Fibroblast of lung (primary cell): ENCODE measurements at regions not wholly inside any gene's neighbourhood (a gene's known extent, or its start where the extent isn't known, plus 50 kb on each side); places are given as distances from the start of the nearest gene placed in this dataset.

ENCODE experiments used
- DNase-seq, 2 donors: peaks; one replicate each; pipeline versions ENCODE4 v3.0.0 to v3.0.0-alpha.2; 2010; ENCODE audit warnings: low read depth in 2 of 2
- H2AFZ ChIP-seq: 2 replicates; pipeline ENCODE4 v1.5.1; 2012; ENCODE audit warnings: low read length, control low read depth, inconsistent platforms
- H3K27ac ChIP-seq: 2 replicates; pipeline ENCODE4 v1.5.1; 2011; ENCODE audit warnings: low read length, control low read depth; ENCODE audit not compliant: insufficient read depth
- H3K27me3 ChIP-seq: 2 replicates; pipeline ENCODE4 v1.5.1; 2011; ENCODE audit warnings: mild to moderate bottlenecking, low read length; ENCODE audit not compliant: control insufficient read depth, insufficient read depth
- H3K36me3 ChIP-seq: 2 replicates; pipeline ENCODE4 v1.5.1; 2011; ENCODE audit warnings: low read length; ENCODE audit not compliant: control insufficient read depth, insufficient read depth
- H3K4me1 ChIP-seq: 2 replicates; pipeline ENCODE4 v1.5.1; 2011; ENCODE audit warnings: low read length; ENCODE audit not compliant: control insufficient read depth, insufficient read depth; ENCODE audit errors: extremely low read depth
- H3K4me2 ChIP-seq: 2 replicates; pipeline ENCODE4 v1.5.1; 2011; ENCODE audit warnings: low read length, control low read depth; ENCODE audit not compliant: insufficient read depth; ENCODE audit errors: extremely low read depth
- H3K4me3 ChIP-seq, 4 experiments: fragments of 200-600 bp in 1 of 4; sonication (generic) in 1 of 4; replicated peaks in 1 of 4; 2 replicates each; pipeline ENCODE4 v1.5.1; 2011 to 2016; ENCODE audit warnings: low read length in 4 of 4, low read depth in 3 of 4, mild to moderate bottlenecking in 3 of 4, control low read depth in 2 of 4, inconsistent platforms in 1 of 4, mixed read lengths in 1 of 4; ENCODE audit not compliant: insufficient read depth in 1 of 4; ENCODE audit errors: control extremely low read depth in 1 of 4
- H3K79me2 ChIP-seq: 2 replicates; pipeline ENCODE4 v1.5.1; 2012; ENCODE audit warnings: mild to moderate bottlenecking, low read length, inconsistent platforms; ENCODE audit not compliant: control insufficient read depth, insufficient read depth
- H3K9ac ChIP-seq: 2 replicates; pipeline ENCODE4 v1.5.1; 2011; ENCODE audit warnings: mild to moderate bottlenecking, low read length, control low read depth; ENCODE audit not compliant: insufficient read depth
- H3K9me3 ChIP-seq: 2 replicates; pipeline ENCODE4 v1.5.1; 2012; ENCODE audit warnings: low read depth, low read length; ENCODE audit not compliant: control insufficient read depth, insufficient read depth
- H4K20me1 ChIP-seq: 2 replicates; pipeline ENCODE4 v1.5.1; 2011; ENCODE audit warnings: low read length; ENCODE audit not compliant: control insufficient read depth, insufficient read depth; ENCODE audit errors: extremely low read depth
- CTCF ChIP-seq, 2 donors: IDR thresholded peaks in 1 of 2; conservative IDR thresholded peaks in 1 of 2; 1 replicate in 1 of 2; 2 replicates in 1 of 2; pipeline ENCODE4 v1.5.1; 2011 to 2012; ENCODE audit warnings: low read length in 2 of 2, control low read depth in 1 of 2, inconsistent platforms in 1 of 2, low read depth in 1 of 2, mild to moderate bottlenecking in 1 of 2
- EZH2 ChIP-seq: IDR thresholded peaks from 2 replicates; pipeline ENCODE4 v1.5.1; 2012; ENCODE audit warnings: low read length, control low read depth, mild to moderate bottlenecking; ENCODE audit errors: missing control alignments

- Histone ChIP-seq H3K27me3 (no peaks in the 10 kb centered on the region), H3K4me1 (no peaks in the 10 kb centered on the region), H2AFZ (no peak overlapping the region), H3K9ac (no peak overlapping the region), H3K4me3 (no peak overlapping the region), H4K20me1 (no peaks in the 10 kb centered on the region), H3K9me3 (no peaks in the 10 kb centered on the region), H3K4me2 (no peak overlapping the region), H3K36me3 (no peaks in the 10 kb centered on the region), H3K27ac (no peak overlapping the region), H3K79me2 (no peaks in the 10 kb centered on the region)
- no peak for DNase-seq
- TF ChIP-seq EZH2, result no peak
- TF ChIP-seq CTCF (conservative IDR thresholded peaks at IDR 0.05 in 1 of 2, IDR thresholded peaks at IDR 0.05 in 1 of 2; ENCODE audit: low read depth in 1 of 2, low read length in 2 of 2), result no peak
These were observed 972.5 kb upstream of the CDH8 start for GRCh38 chr16:63008688-63009087.

- Histone ChIP-seq H3K9ac (no peak overlapping the region), H3K79me2 (no peaks in the 10 kb centered on the region), H3K27ac (no peak overlapping the region), H3K9me3 (no peaks in the 10 kb centered on the region), H2AFZ (no peak overlapping the region), H3K4me1 (no peaks in the 10 kb centered on the region), H3K4me3 (no peak overlapping the region), H4K20me1 (no peaks in the 10 kb centered on the region), H3K4me2 (no peak overlapping the region), H3K36me3 (no peaks in the 10 kb centered on the region), H3K27me3 (no peaks in the 10 kb centered on the region)
- no peak for DNase-seq
- TF ChIP-seq CTCF (conservative IDR thresholded peaks at IDR 0.05 in 1 of 2, IDR thresholded peaks at IDR 0.05 in 1 of 2; ENCODE audit: low read depth in 1 of 2, low read length in 2 of 2) (no peak), EZH2 (no peak)
These were observed 969.1 kb upstream of the CDH8 start for GRCh38 chr16:63005356-63005755.

- Histone ChIP-seq H3K36me3 (no peaks in the 10 kb centered on the region), H3K9me3 (no peaks in the 10 kb centered on the region)
These were observed 953.2 kb upstream of the CDH8 start for GRCh38 chr16:62989480-62989879.

More at GRCh38 chr16:62989480-62989879, 953.2 kb upstream of the CDH8 start:
- Histone ChIP-seq H3K9ac (no peak overlapping the region), H3K27ac (no peak overlapping the region), H2AFZ (no peak overlapping the region), H3K4me1 (no peaks in the 10 kb centered on the region), H4K20me1 (no peaks in the 10 kb centered on the region), H3K79me2 (no peaks in the 10 kb centered on the region), H3K4me3 (no peak overlapping the region), H3K4me2 (no peak overlapping the region), H3K27me3 (no peaks in the 10 kb centered on the region)
- no peak for TF ChIP-seq EZH2
- no peak for TF ChIP-seq CTCF (conservative IDR thresholded peaks at IDR 0.05 in 1 of 2, IDR thresholded peaks at IDR 0.05 in 1 of 2; ENCODE audit: low read depth in 1 of 2, low read length in 2 of 2)
- no peak for DNase-seq
